ENCODE measurements at regions not wholly inside any gene's neighbourhood (a gene's known extent, or its start where the extent isn't known, plus 50 kb on each side); places are given as distances from the start of the nearest gene placed in this dataset.

GRCh38 chr12:89919241-89919906, 210.7 kb upstream of the ATP2B1 start:
- Histone ChIP-seq H3K9me3 (no peaks in the 10 kb centered on the region), H3K36me3 (no peaks in the 10 kb centered on the region), H3K4me1 (no peaks in the 10 kb centered on the region), H3K27me3 (no peaks in the 10 kb centered on the region), H3K27ac (no peak overlapping the region), H3K4me3 (no peak overlapping the region)
- no peak for TF ChIP-seq CTCF (IDR thresholded peaks at IDR 0.05)
- intact Hi-C loops (cut with DNase I) = no loop called here
- peak in 1 of 4 donors; percentile 76 for DNase-seq
- no peak for ATAC-seq

GRCh38 chr12:89918172-89918846, 209.7 kb upstream of the ATP2B1 start:
- Histone ChIP-seq H3K27me3 (no peaks in the 10 kb centered on the region), H3K36me3 (no peaks in the 10 kb centered on the region), H3K27ac (no peak overlapping the region), H3K4me3 (no peak overlapping the region), H3K4me1 (no peaks in the 10 kb centered on the region), H3K9me3 (no peaks in the 10 kb centered on the region)
- no peak for TF ChIP-seq CTCF (IDR thresholded peaks at IDR 0.05)
- ATAC-seq (no peak), DNase-seq (no peak)
- intact Hi-C loops (cut with DNase I) = no loop called here

- H3K9me3 ChIP-seq = peaks cover 0 to 5% of the 10 kb centered on the region in 2 donors
- intact Hi-C loops (cut with DNase I) = no loop called here
- ATAC-seq = no peak
Measured at GRCh38 chr12:89909753-89910152, 201.1 kb upstream of the ATP2B1 start.

GRCh38 chr12:89907659-89908058, 199.0 kb upstream of the ATP2B1 start:
- H3K9me3 ChIP-seq = peaks cover 0 to 4% of the 10 kb centered on the region in 2 donors
- no peak overlapping the region for H3K4me3 ChIP-seq
- ATAC-seq (no peak), DNase-seq (no peak)
- TF ChIP-seq CTCF (IDR thresholded peaks at IDR 0.05) = no peak
- H3K27me3 ChIP-seq = no peaks in the 10 kb centered on the region
- H3K4me1 ChIP-seq = no peaks in the 10 kb centered on the region
- intact Hi-C loops (cut with DNase I) = no loop called here
- no peak overlapping the region for H3K27ac ChIP-seq
- H3K36me3 ChIP-seq = no peaks in the 10 kb centered on the region

More at GRCh38 chr12:89909753-89910152, 201.1 kb upstream of the ATP2B1 start:
- no peak for TF ChIP-seq CTCF (IDR thresholded peaks at IDR 0.05)
- no peaks in the 10 kb centered on the region for H3K27me3 ChIP-seq
- H3K4me3 ChIP-seq = no peak overlapping the region
- DNase-seq = no peak
- H3K36me3 ChIP-seq = no peaks in the 10 kb centered on the region
- H3K27ac ChIP-seq = no peak overlapping the region
- H3K4me1 ChIP-seq = no peaks in the 10 kb centered on the region

GRCh38 chr12:89906824-89907223, 198.2 kb upstream of the ATP2B1 start:
- H3K27me3 ChIP-seq = no peaks in the 10 kb centered on the region
- no peaks in the 10 kb centered on the region for H3K4me1 ChIP-seq
- ATAC-seq (no peak), DNase-seq (no peak)
- H3K4me3 ChIP-seq = no peak overlapping the region
- H3K27ac ChIP-seq = no peak overlapping the region
- intact Hi-C loops (cut with DNase I) = no loop called here
- no peaks in the 10 kb centered on the region for H3K9me3 ChIP-seq
- H3K36me3 ChIP-seq = no peaks in the 10 kb centered on the region
- TF ChIP-seq CTCF (IDR thresholded peaks at IDR 0.05) = no peak

All from left lung (tissue), 4 donors.